ENCODE measurements at regions not wholly inside any gene's neighbourhood (a gene's known extent, or its start where the extent isn't known, plus 50 kb on each side); places are given as distances from the start of the nearest gene placed in this dataset.
"Not testable (repeated sequence)": the region's sequence is repeated elsewhere in the genome, so short reads cannot be mapped to it uniquely, and the experiment has no call there.

DNA sequence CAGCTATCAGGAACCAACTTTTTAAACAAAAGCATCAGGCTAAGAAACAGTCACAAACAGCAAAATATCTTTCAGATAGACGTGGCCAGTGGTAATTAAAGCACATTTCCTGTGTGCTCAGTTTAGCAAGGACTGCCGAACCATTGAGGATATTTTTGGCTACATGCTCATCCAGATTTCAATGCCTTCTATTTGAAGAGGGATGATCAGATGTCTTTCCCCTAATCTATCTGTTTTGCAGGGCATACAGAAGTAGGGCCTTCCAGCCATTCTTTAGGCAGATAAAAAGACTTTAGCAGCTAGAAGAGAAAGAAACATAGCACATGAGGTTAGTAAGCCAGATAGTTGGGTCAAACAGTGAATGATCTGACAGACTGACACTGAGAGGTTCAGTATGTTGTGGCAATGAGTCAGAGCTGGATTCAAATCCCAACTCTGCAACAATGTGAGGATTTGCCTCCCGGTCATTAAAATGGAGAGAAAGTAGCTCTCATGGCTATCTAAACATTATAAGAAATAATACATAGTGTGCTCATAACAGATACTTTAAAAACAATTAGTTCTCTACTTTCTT, 100.0 kb upstream of the PRKG2 start:
- DNase-seq (ENCODE audit: low read depth in 2 of 2): no peak

DNA sequence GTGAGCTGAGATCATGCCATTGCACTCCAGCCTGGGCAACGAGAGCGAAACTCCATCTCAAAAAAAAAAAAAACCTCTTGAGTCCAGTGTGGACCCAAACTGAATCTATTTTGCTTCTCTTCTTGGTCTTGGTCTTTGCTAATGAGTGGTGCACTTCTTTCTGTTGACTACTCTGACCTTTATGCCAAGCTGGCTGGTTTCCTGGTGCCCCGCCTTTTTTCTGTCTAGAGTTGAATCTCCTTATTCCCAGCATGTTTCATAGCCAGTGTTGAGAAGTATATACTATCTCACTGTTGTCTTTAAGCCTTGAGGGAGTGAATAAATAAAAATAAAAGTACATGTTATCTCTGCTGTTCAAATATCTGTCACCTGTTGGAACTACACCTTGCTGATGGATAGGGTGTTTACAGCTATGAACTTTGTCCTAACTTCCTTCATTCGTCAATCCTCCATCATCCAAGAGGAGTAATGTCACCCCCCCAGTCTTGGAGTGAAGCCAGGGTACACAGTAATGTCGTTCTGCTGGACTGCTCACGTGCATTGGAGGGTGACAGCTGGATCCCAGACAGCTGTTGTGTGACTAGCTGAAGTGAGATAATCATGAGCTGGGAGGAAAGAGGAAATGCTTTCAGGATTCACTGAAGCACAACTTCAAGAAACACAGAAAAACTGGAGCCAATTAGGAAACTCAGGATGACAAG, 99.3 kb upstream of the PRKG2 start:
- no peak for DNase-seq (ENCODE audit: low read depth in 2 of 2)

DNA sequence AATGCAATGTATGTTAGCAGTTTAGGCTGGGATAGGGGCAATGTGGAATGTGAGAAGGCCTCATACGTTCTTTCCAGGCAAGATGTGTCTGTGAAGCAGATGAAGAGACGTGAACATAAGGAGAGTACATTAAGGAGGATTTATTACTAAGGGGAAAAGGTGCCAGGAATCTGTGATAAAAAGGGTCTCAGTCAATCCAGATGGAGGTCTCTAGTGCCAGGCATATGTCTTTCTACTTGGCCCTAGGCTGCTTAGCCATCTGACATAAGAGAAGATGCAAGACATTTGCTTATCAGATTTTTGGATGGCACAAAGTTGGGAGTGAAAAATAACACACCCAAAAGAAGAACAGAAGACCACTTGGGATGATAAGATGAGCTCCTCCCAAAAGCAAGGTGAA, 93.0 kb upstream of the PRKG2 start:
- no peak for DNase-seq (ENCODE audit: low read depth in 2 of 2)

- DNase-seq (ENCODE audit: low read depth in 2 of 2): no peak
Measured at GRCh38 chr4:81304871-81305270, 89.8 kb upstream of the PRKG2 start.

DNA sequence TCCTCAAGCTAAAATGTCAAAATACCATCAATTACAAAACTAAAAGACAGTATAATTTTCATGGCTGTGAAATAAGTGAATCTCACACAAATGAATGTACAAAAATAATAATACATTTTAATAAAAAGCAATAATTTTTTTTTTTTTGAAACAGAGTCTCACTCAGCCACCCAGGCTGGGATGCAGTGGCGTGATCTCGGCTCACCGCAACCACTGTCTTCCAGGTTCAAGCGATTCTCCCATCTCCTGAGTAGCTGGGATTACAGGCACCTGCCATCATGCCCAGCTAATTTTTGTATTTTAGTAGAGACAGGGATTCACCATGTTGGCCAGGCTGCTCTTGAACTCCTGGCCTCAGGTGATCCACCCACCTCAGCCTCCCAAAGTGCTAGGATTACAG, 85.3 kb upstream of the PRKG2 start:
- DNase-seq (ENCODE audit: low read depth in 2 of 2): not testable (repeated sequence)

- no peak for DNase-seq (ENCODE audit: low read depth in 2 of 2)
Measured at GRCh38 chr4:81290813-81291212, 75.8 kb upstream of the PRKG2 start.

- no peak for DNase-seq (ENCODE audit: low read depth in 2 of 2)
Measured at GRCh38 chr4:81287101-81287500, 72.1 kb upstream of the PRKG2 start.

- DNase-seq (ENCODE audit: low read depth in 2 of 2): no peak
Measured at GRCh38 chr4:81282131-81282530, 67.1 kb upstream of the PRKG2 start.

DNA sequence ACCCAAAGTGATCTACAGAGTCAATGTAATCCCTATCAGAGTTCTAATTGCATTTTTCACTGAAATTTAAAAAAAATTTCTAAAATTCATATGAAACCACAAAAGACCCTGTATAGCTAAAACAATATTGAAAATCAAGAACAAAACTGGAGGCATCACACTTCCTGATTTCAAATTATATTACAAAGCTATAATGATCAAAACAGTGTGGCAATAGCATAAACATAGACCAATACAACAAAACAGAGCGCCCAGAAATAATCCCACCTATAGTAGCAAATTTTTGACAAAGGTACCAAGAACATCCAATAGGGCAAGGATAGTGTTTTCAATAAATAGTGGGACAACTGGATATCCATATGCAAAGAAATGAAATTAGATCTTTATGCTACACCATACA, 59.4 kb upstream of the PRKG2 start:
- DNase-seq (ENCODE audit: low read depth in 2 of 2): no peak

GRCh38 chr4:81272671-81273070, 57.6 kb upstream of the PRKG2 start:
- DNase-seq (ENCODE audit: low read depth in 2 of 2): no peak

Data from stimulated activated CD8-positive, alpha-beta memory T cell treated with anti-CD3 and anti-CD28 coated beads, Interleukin-7, amount 100 ng/mL, for 1 hour (primary cell).